ENCODE measurements at regions not wholly inside any gene's neighbourhood (a gene's known extent, or its start where the extent isn't known, plus 50 kb on each side); places are given as distances from the start of the nearest gene placed in this dataset.

- CTCF ChIA-PET: no interaction called here
- TF ChIP-seq, protein P1, sequence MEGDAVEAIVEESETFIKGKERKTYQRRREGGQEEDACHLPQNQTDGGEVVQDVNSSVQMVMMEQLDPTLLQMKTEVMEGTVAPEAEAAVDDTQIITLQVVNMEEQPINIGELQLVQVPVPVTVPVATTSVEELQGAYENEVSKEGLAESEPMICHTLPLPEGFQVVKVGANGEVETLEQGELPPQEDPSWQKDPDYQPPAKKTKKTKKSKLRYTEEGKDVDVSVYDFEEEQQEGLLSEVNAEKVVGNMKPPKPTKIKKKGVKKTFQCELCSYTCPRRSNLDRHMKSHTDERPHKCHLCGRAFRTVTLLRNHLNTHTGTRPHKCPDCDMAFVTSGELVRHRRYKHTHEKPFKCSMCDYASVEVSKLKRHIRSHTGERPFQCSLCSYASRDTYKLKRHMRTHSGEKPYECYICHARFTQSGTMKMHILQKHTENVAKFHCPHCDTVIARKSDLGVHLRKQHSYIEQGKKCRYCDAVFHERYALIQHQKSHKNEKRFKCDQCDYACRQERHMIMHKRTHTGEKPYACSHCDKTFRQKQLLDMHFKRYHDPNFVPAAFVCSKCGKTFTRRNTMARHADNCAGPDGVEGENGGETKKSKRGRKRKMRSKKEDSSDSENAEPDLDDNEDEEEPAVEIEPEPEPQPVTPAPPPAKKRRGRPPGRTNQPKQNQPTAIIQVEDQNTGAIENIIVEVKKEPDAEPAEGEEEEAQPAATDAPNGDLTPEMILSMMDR (IDR thresholded peaks at IDR 0.05; ENCODE audit: unreplicated experiment): no peak
- POLR2A ChIA-PET: no interaction called here
- no peak for DNase-seq (ENCODE audit: unreplicated experiment)
- Mint-ChIP-seq H3K4me1 (ENCODE audit: insufficient read depth, unreplicated experiment) (no peaks in the 10 kb centered on the region), H3K4me3 (ENCODE audit: unreplicated experiment) (no peak overlapping the region), H3K27me3 (ENCODE audit: insufficient read depth, unreplicated experiment) (peaks cover 27% of the 10 kb centered on the region), H3K36me3 (ENCODE audit: insufficient read depth, unreplicated experiment) (no peaks in the 10 kb centered on the region), H3K27ac (ENCODE audit: low read depth, unreplicated experiment) (no peak overlapping the region), H3K9me3 (ENCODE audit: unreplicated experiment) (no peaks in the 10 kb centered on the region)
- intact Hi-C loops (cut with micrococcal nuclease): no loop called here
- no TSS peak for BruUV-seq (replicated peaks)
These were observed 166.8 kb downstream of the FTCDNL1 start for GRCh38 chr2:199684168-199684567.

- DNase-seq (ENCODE audit: unreplicated experiment): no peak
- H3K36me3 Mint-ChIP-seq (ENCODE audit: insufficient read depth, unreplicated experiment): no peaks in the 10 kb centered on the region
- CTCF ChIA-PET: no interaction called here
- H3K4me3 Mint-ChIP-seq (ENCODE audit: unreplicated experiment): no peak overlapping the region
- POLR2A ChIA-PET: no interaction called here
- no peaks in the 10 kb centered on the region for H3K4me1 Mint-ChIP-seq (ENCODE audit: insufficient read depth, unreplicated experiment)
- peaks cover 40% of the 10 kb centered on the region for H3K27me3 Mint-ChIP-seq (ENCODE audit: insufficient read depth, unreplicated experiment)
- H3K9me3 Mint-ChIP-seq (ENCODE audit: unreplicated experiment): no peaks in the 10 kb centered on the region
- intact Hi-C loops (cut with micrococcal nuclease): no loop called here
- BruUV-seq (replicated peaks): no TSS peak
- TF ChIP-seq, protein P1 (IDR thresholded peaks at IDR 0.05; ENCODE audit: unreplicated experiment): no peak
- no peak overlapping the region for H3K27ac Mint-ChIP-seq (ENCODE audit: low read depth, unreplicated experiment)
These were observed 169.0 kb downstream of the FTCDNL1 start for GRCh38 chr2:199682001-199682400.

DNA sequence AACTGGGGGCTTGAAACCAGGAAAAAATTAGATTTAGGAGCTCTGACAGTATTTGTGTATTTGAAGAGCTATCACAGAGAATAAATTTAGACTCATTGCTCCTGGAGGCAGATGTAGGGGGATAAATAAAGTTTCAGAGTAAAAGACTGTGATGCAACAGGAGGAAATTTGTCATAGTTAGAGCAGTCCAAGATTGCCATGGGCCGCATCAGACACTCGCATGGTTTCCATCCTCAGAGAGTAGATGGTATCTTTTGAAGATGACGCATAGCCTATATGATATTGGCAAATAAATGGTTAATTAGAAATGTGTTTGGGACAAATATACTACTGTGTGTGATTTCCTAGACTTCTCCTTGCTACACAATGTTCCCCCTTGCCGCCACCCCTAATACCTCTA lies 170.5 kb downstream of the FTCDNL1 start:
- no peak for DNase-seq (ENCODE audit: unreplicated experiment)
- ChIA-PET POLR2A (no interaction called here), CTCF (interaction anchor here (1.0 kb wide), 1 partner anchor 59 kb away, joined by 3 read pairs; no protein-coding TSS in a partner anchor)
- H3K27ac Mint-ChIP-seq (ENCODE audit: low read depth, unreplicated experiment): no peak overlapping the region
- TF ChIP-seq, protein P1 (IDR thresholded peaks at IDR 0.05; ENCODE audit: unreplicated experiment): no peak
- intact Hi-C loops (cut with micrococcal nuclease): no loop called here
- H3K36me3 Mint-ChIP-seq (ENCODE audit: insufficient read depth, unreplicated experiment): no peaks in the 10 kb centered on the region
- H3K4me3 Mint-ChIP-seq (ENCODE audit: unreplicated experiment): no peak overlapping the region
- peaks cover 40% of the 10 kb centered on the region for H3K27me3 Mint-ChIP-seq (ENCODE audit: insufficient read depth, unreplicated experiment)
- H3K4me1 Mint-ChIP-seq (ENCODE audit: insufficient read depth, unreplicated experiment): no peaks in the 10 kb centered on the region
- no TSS peak for BruUV-seq (replicated peaks)
- no peaks in the 10 kb centered on the region for H3K9me3 Mint-ChIP-seq (ENCODE audit: unreplicated experiment)

- Mint-ChIP-seq H3K4me3 (ENCODE audit: unreplicated experiment) (no peak overlapping the region), H3K27ac (ENCODE audit: low read depth, unreplicated experiment) (no peak overlapping the region), H3K9me3 (ENCODE audit: unreplicated experiment) (no peaks in the 10 kb centered on the region), H3K4me1 (ENCODE audit: insufficient read depth, unreplicated experiment) (no peaks in the 10 kb centered on the region), H3K36me3 (ENCODE audit: insufficient read depth, unreplicated experiment) (no peaks in the 10 kb centered on the region), H3K27me3 (ENCODE audit: insufficient read depth, unreplicated experiment) (peaks cover 42% of the 10 kb centered on the region)
- intact Hi-C loops (cut with micrococcal nuclease): no loop called here
- ChIA-PET POLR2A (no interaction called here), CTCF (interaction anchor here (1.0 kb wide), 1 partner anchor 59 kb away, joined by 3 read pairs; no protein-coding TSS in a partner anchor)
- no TSS peak for BruUV-seq (replicated peaks)
- no peak for DNase-seq (ENCODE audit: unreplicated experiment)
- TF ChIP-seq, protein P1 (IDR thresholded peaks at IDR 0.05; ENCODE audit: unreplicated experiment): no peak
These were observed 171.1 kb downstream of the FTCDNL1 start for GRCh38 chr2:199679883-199680282.
